HL-60 (cell line): ENCODE measurements at regions not wholly inside any gene's neighbourhood (a gene's known extent, or its start where the extent isn't known, plus 50 kb on each side); places are given as distances from the start of the nearest gene placed in this dataset.
A peak's percentile ranks its signal among the peaks of the same experiment; 100 is the strongest.

Experiments used
- DNase-seq, 2 experiments: peaks; one replicate each; pipeline ENCODE4 v3.0.0-alpha.2; 2010 to 2020; ENCODE audit warnings: low read depth in 1 of 2, low spot score in 1 of 2
- H3K27ac ChIP-seq: fragments of 250-450 bp; sonication (Bioruptor Pico); replicated peaks from 2 replicates; pipeline ENCODE4 v1.5.1; 2020; ENCODE audit warnings: mild to moderate bottlenecking, moderate library complexity
- H3K27me3 ChIP-seq: fragments of 250-450 bp; sonication (Bioruptor Pico); 2 replicates; pipeline ENCODE4 v1.5.1; 2021; ENCODE audit warnings: mild to moderate bottlenecking, moderate library complexity; ENCODE audit not compliant: insufficient read depth, poor library complexity, severe bottlenecking
- H3K4me3 ChIP-seq: replicated peaks from 2 replicates; pipeline ENCODE4 v1.5.1; 2011; ENCODE audit warnings: mild to moderate bottlenecking, control low read depth, low read length; ENCODE audit not compliant: insufficient read depth
- GABPA ChIP-seq: IDR thresholded peaks from 2 replicates; pipeline ENCODE4 v1.6.1; 2012; ENCODE audit warnings: low read depth
- POLR2AphosphoS5 ChIP-seq: IDR thresholded peaks from 2 replicates; pipeline ENCODE4 v1.6.1; 2012; ENCODE audit warnings: low read depth
- SPI1 ChIP-seq: IDR thresholded peaks from 2 replicates; pipeline ENCODE4 v1.6.1; 2012; ENCODE audit warnings: low read depth, mild to moderate bottlenecking, borderline replicate concordance
- TF ChIP-seq, protein P1 (sequence below): IDR thresholded peaks from one replicate; pipeline ENCODE4 v1.5.1; 2011; ENCODE audit warnings: low read length, control low read depth, inconsistent platforms; ENCODE audit not compliant: insufficient read depth
- TF ChIP-seq, protein P2 (sequence below): IDR thresholded peaks from 2 replicates; pipeline ENCODE4 v1.6.1; 2012; ENCODE audit warnings: low read depth; ENCODE audit not compliant: insufficient replicate concordance

DNA sequence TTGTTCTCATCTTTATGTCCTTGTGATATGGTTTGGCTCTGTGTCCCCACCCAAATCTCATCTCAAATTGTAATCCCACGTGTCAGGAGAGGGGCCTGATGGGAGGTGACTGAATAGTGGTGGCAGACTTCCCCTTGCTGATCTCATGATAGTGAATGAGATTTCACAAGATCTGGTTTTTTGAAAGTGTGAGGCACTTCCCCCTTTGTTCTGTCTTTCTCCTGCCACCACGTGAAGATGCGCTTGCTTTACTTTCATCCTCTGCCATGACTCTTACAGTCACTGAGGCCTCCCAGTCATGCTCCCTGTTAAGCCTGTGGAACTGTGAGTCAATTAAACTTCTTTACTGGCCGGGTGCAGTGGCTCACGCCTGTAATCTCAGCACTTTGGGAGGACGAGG is 161.0 kb downstream of the HERPUD2 start:
- H3K27me3 ChIP-seq, result peaks cover 2% of the 10 kb centered on the region
- H3K4me3 ChIP-seq, result no peak overlapping the region
- TF ChIP-seq POLR2AphosphoS5 (no peak), SPI1 (peak; percentile 82; the same call in 1 of the 2 replicates), GABPA (no peak)
- TF ChIP-seq, protein P1, sequence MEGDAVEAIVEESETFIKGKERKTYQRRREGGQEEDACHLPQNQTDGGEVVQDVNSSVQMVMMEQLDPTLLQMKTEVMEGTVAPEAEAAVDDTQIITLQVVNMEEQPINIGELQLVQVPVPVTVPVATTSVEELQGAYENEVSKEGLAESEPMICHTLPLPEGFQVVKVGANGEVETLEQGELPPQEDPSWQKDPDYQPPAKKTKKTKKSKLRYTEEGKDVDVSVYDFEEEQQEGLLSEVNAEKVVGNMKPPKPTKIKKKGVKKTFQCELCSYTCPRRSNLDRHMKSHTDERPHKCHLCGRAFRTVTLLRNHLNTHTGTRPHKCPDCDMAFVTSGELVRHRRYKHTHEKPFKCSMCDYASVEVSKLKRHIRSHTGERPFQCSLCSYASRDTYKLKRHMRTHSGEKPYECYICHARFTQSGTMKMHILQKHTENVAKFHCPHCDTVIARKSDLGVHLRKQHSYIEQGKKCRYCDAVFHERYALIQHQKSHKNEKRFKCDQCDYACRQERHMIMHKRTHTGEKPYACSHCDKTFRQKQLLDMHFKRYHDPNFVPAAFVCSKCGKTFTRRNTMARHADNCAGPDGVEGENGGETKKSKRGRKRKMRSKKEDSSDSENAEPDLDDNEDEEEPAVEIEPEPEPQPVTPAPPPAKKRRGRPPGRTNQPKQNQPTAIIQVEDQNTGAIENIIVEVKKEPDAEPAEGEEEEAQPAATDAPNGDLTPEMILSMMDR, result no peak
- no peak overlapping the region for H3K27ac ChIP-seq
- peak in 1 of 2 experiments; percentile 45 for DNase-seq

DNA sequence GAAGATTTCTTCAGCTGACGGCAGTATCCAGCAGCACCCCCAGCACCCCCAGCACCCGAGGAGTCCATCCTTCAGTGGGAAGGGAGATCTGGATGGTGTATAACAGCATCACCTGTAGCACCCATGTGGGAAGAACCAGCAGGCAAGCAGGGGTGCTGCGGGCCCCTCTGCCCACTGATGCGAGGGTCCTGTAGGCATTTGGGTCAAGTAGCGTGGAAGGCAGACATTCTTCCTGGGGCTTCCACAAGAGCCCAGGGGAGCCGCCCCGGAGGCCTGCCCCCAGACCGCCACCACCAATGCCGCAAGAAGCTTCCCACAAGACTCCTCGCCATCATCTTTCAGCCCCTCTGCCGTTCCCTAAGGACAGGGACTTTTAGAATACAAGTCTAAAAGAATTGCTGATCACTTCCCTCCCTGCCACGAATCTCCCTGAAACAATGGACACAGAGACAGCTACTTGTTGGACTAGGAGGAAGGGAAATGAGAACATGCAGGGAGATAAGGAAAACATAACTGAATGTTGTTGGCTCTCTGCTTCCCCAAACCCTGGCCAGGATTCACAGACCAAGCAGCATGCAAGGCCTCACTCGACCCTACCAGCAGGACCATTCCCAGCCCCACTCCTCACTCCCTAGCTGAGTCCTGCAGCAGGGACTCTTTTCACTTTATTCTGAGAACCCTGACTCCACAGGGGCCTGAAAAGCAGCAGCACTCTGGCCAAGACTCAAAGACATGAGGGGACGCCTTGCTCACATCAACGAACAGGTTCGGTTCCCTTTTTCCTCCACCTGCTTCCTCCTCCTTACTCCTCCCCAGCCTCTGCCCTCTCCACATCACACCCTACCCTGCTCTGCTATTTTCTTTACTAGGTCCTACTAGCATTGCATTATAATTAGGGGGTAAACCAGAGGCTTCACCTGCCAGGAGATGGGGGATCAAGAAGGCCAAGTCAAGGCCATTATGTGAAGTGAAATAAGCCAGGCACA is 164.5 kb downstream of the HERPUD2 start:
- H3K4me3 ChIP-seq, result no peak overlapping the region
- no peaks in the 10 kb centered on the region for H3K27me3 ChIP-seq
- no peak for TF ChIP-seq GABPA
- TF ChIP-seq, protein P1, result no peak
- TF ChIP-seq, protein P2, sequence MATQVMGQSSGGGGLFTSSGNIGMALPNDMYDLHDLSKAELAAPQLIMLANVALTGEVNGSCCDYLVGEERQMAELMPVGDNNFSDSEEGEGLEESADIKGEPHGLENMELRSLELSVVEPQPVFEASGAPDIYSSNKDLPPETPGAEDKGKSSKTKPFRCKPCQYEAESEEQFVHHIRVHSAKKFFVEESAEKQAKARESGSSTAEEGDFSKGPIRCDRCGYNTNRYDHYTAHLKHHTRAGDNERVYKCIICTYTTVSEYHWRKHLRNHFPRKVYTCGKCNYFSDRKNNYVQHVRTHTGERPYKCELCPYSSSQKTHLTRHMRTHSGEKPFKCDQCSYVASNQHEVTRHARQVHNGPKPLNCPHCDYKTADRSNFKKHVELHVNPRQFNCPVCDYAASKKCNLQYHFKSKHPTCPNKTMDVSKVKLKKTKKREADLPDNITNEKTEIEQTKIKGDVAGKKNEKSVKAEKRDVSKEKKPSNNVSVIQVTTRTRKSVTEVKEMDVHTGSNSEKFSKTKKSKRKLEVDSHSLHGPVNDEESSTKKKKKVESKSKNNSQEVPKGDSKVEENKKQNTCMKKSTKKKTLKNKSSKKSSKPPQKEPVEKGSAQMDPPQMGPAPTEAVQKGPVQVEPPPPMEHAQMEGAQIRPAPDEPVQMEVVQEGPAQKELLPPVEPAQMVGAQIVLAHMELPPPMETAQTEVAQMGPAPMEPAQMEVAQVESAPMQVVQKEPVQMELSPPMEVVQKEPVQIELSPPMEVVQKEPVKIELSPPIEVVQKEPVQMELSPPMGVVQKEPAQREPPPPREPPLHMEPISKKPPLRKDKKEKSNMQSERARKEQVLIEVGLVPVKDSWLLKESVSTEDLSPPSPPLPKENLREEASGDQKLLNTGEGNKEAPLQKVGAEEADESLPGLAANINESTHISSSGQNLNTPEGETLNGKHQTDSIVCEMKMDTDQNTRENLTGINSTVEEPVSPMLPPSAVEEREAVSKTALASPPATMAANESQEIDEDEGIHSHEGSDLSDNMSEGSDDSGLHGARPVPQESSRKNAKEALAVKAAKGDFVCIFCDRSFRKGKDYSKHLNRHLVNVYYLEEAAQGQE, result no peak
- no peak for TF ChIP-seq POLR2AphosphoS5
- TF ChIP-seq SPI1, result no peak
- no peak overlapping the region for H3K27ac ChIP-seq
- DNase-seq, result no peak

DNA sequence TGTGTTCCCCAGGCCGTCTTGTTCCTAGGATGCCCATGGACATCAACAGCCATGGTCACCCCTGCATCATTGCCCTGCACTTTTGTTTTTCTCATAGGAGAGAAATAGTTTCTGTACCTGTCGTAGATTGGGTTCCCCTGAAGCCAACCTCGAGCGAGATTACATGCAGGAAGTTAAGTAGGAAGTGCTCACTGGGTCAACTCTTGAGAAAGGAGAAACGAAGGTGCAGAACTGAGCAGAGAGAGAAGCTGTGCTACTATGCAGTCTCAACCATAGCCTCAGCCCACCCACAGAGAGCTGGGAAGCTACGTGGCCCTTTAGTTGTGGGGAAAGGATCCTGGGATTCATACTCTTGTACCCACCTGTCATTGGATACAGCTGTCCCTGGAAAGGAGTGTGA is 165.2 kb downstream of the HERPUD2 start:
- Histone ChIP-seq H3K27me3 (no peaks in the 10 kb centered on the region), H3K27ac (no peak overlapping the region), H3K4me3 (no peak overlapping the region)
- TF ChIP-seq SPI1, result no peak
- no peak for TF ChIP-seq POLR2AphosphoS5
- no peak for DNase-seq

DNA sequence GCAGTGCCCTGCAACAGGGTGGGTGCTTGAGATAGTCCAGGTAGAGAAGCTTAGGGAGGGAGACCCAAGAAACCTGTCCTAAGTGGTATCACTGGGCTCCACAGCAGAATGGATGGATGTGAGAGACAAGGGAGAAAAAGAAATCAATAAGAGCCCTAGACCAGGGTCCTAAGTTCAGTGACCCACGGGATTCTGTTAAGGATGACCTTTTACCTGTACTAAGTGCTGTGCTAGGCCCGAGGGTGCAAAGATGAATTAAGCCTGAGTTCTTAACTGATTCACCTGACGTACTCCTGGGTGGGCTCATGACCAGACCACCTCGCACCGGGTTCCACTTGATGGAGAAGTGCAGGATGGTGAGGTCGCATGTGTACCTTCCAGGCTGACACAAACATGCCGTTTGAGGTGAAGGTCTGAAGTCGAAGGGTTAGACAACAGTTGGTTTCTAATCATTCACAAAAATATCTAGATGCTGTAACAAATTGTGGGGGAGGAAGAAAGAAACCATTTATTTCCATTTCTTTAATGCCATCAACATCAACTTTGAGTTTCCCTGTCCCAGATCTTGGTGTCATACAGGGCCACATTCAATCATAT is 166.5 kb downstream of the HERPUD2 start:
- TF ChIP-seq, protein P2, result no peak
- no peak for TF ChIP-seq GABPA
- TF ChIP-seq, protein P1, result no peak
- no peak for TF ChIP-seq SPI1
- no peak for TF ChIP-seq POLR2AphosphoS5
- no peak for DNase-seq
- no peak overlapping the region for H3K4me3 ChIP-seq
- no peak overlapping the region for H3K27ac ChIP-seq
- H3K27me3 ChIP-seq, result no peaks in the 10 kb centered on the region
